Gastroesophageal sphincter (tissue), 3 donors: ENCODE measurements at regions not wholly inside any gene's neighbourhood (a gene's known extent, or its start where the extent isn't known, plus 50 kb on each side); places are given as distances from the start of the nearest gene placed in this dataset.

Source experiments
- POLR2A ChIP-seq, 2 donors: fragments of 450-650 bp; IDR thresholded peaks; one replicate each; pipeline ENCODE4 v1.6.1; 2017; ENCODE audit warnings: antibody characterized with exemption in 2 of 2, mild to moderate bottlenecking in 2 of 2, moderate library complexity in 1 of 2
- POLR2AphosphoS5 ChIP-seq: sonication (generic); formaldehyde crosslinking; IDR thresholded peaks from one replicate; pipeline ENCODE4 v1.6.1; 2017; ENCODE audit warnings: antibody characterized with exemption
- TF ChIP-seq, protein P1 (sequence below), 4 experiments: fragments of 200-600 bp in 2 of 4; fragments of 450-650 bp in 2 of 4; sonication (generic) in 1 of 4; IDR thresholded peaks; one replicate each; pipeline ENCODE4 v1.5.1; 2017 to 2019; ENCODE audit warnings: antibody characterized with exemption in 4 of 4, mild to moderate bottlenecking in 2 of 4, moderate library complexity in 2 of 4

DNA sequence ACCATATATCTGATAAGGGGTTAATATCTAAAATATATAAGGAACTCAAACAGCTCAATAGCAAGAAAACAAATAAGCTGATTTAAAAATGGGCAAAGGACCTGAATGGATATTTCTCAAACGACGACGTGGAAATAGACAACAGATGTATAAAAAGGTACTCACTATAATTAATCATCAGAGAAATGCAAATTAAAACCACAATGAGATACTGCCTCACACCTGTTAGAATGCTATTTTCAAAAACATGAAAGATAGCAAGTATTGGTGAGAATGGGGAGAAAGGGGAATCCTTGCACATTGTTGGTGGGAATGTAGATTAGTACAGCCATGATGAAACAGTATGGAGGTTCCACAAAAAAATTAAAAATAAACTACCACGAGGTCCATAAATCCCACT is 163.2 kb downstream of the DKK1 start:
- no peak for TF ChIP-seq POLR2A (IDR thresholded peaks at IDR 0.05)
- no peak for TF ChIP-seq POLR2AphosphoS5
- TF ChIP-seq, protein P1, sequence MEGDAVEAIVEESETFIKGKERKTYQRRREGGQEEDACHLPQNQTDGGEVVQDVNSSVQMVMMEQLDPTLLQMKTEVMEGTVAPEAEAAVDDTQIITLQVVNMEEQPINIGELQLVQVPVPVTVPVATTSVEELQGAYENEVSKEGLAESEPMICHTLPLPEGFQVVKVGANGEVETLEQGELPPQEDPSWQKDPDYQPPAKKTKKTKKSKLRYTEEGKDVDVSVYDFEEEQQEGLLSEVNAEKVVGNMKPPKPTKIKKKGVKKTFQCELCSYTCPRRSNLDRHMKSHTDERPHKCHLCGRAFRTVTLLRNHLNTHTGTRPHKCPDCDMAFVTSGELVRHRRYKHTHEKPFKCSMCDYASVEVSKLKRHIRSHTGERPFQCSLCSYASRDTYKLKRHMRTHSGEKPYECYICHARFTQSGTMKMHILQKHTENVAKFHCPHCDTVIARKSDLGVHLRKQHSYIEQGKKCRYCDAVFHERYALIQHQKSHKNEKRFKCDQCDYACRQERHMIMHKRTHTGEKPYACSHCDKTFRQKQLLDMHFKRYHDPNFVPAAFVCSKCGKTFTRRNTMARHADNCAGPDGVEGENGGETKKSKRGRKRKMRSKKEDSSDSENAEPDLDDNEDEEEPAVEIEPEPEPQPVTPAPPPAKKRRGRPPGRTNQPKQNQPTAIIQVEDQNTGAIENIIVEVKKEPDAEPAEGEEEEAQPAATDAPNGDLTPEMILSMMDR (IDR thresholded peaks at IDR 0.05): no peak
